ENCODE measurements at regions not wholly inside any gene's neighbourhood (a gene's known extent, or its start where the extent isn't known, plus 50 kb on each side); places are given as distances from the start of the nearest gene placed in this dataset.
A peak's percentile ranks its signal among the peaks of the same experiment; 100 is the strongest.

GRCh38 chr9:21552244-21553170, 70.4 kb upstream of the IFNE start:
- no peak overlapping the region for H3K4me3 ChIP-seq (ENCODE audit: low read length)
- 90% methylated on average over 2 of the region's 3 CpGs for WGBS (ENCODE audit: insufficient coverage, low lambda C conversion rate)
- peak overlapping the region; percentile 64 for H3K27ac ChIP-seq (ENCODE audit: low read length)
- DNase-seq, result peak in 1 of 2 donors; percentile 66
- H3K36me3 ChIP-seq (ENCODE audit: control insufficient read depth, insufficient read depth, low read length), result no peaks in the 10 kb centered on the region
- H3K27me3 ChIP-seq (ENCODE audit: control insufficient read depth, insufficient read depth, low read length), result peaks cover 2% of the 10 kb centered on the region
- H3K9me3 ChIP-seq (ENCODE audit: control insufficient read depth, low read depth, low read length), result no peaks in the 10 kb centered on the region
- H3K4me1 ChIP-seq (ENCODE audit: control insufficient read depth, insufficient read depth, low read length), result peaks cover 20% of the 10 kb centered on the region

- WGBS (ENCODE audit: insufficient coverage, low lambda C conversion rate), result 67% methylated on average over 1 of the region's 3 CpGs
- H3K27ac ChIP-seq (ENCODE audit: low read length), result peak overlapping the region; percentile 50
Measured at GRCh38 chr9:21553441-21553840, 71.3 kb upstream of the IFNE start.

DNA sequence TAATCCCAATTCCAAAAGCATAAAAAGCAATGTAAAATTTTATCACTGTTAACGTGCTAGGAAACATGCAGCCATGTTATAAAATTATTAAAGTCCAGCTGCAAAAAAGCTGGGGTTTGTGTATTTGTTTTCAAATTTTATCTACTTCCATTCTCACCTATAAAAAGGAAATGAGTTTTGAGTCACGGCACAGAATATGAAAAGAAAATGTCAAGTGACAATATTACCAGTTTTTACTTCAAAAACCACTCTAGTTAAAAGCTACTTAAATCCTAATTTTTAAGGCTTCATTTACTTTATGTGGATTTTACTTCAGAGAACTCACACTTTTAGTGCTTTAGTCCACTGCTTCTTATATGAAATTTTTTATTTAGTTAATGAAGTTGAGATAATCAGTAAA, 72.7 kb upstream of the IFNE start:
- no peaks in the 10 kb centered on the region for H3K9me3 ChIP-seq (ENCODE audit: control insufficient read depth, low read depth, low read length)
- no CpG with 5 or more reads among the region's 2 CpGs for WGBS (ENCODE audit: insufficient coverage, low lambda C conversion rate)
- H3K4me1 ChIP-seq (ENCODE audit: control insufficient read depth, insufficient read depth, low read length), result peaks cover 20% of the 10 kb centered on the region
- no peak overlapping the region for H3K27ac ChIP-seq (ENCODE audit: low read length)
- peaks cover 13% of the 10 kb centered on the region for H3K27me3 ChIP-seq (ENCODE audit: control insufficient read depth, insufficient read depth, low read length)
- H3K4me3 ChIP-seq (ENCODE audit: low read length), result no peak overlapping the region
- no peak for DNase-seq
- no peaks in the 10 kb centered on the region for H3K36me3 ChIP-seq (ENCODE audit: control insufficient read depth, insufficient read depth, low read length)

More at GRCh38 chr9:21553441-21553840, 71.3 kb upstream of the IFNE start:
- peak in 1 of 2 donors; percentile 23 for DNase-seq
- Histone ChIP-seq H3K4me3 (ENCODE audit: low read length) (no peak overlapping the region), H3K36me3 (ENCODE audit: control insufficient read depth, insufficient read depth, low read length) (no peaks in the 10 kb centered on the region), H3K9me3 (ENCODE audit: control insufficient read depth, low read depth, low read length) (no peaks in the 10 kb centered on the region), H3K4me1 (ENCODE audit: control insufficient read depth, insufficient read depth, low read length) (peaks cover 20% of the 10 kb centered on the region), H3K27me3 (ENCODE audit: control insufficient read depth, insufficient read depth, low read length) (peaks cover 3% of the 10 kb centered on the region)

GRCh38 chr9:21555911-21556310, 73.8 kb upstream of the IFNE start:
- no peak overlapping the region for H3K4me3 ChIP-seq (ENCODE audit: low read length)
- no CpG with 5 or more reads among the region's 5 CpGs for WGBS (ENCODE audit: insufficient coverage, low lambda C conversion rate)
- H3K4me1 ChIP-seq (ENCODE audit: control insufficient read depth, insufficient read depth, low read length), result peaks cover 20% of the 10 kb centered on the region
- H3K27me3 ChIP-seq (ENCODE audit: control insufficient read depth, insufficient read depth, low read length), result peaks cover 19% of the 10 kb centered on the region
- H3K36me3 ChIP-seq (ENCODE audit: control insufficient read depth, insufficient read depth, low read length), result no peaks in the 10 kb centered on the region
- peak in 1 of 2 donors; percentile 21 for DNase-seq
- H3K9me3 ChIP-seq (ENCODE audit: control insufficient read depth, low read depth, low read length), result no peaks in the 10 kb centered on the region
- H3K27ac ChIP-seq (ENCODE audit: low read length), result no peak overlapping the region

- Histone ChIP-seq H3K27ac (ENCODE audit: low read length) (peak overlapping the region; percentile 6), H3K36me3 (ENCODE audit: control insufficient read depth, insufficient read depth, low read length) (no peaks in the 10 kb centered on the region), H3K4me1 (ENCODE audit: control insufficient read depth, insufficient read depth, low read length) (peaks cover 16% of the 10 kb centered on the region), H3K27me3 (ENCODE audit: control insufficient read depth, insufficient read depth, low read length) (peaks cover 19% of the 10 kb centered on the region), H3K9me3 (ENCODE audit: control insufficient read depth, low read depth, low read length) (no peaks in the 10 kb centered on the region), H3K4me3 (ENCODE audit: low read length) (peak overlapping the region; percentile 89)
- WGBS (ENCODE audit: insufficient coverage, low lambda C conversion rate), result 72% methylated on average over 4 of the region's 4 CpGs
- DNase-seq, result no peak
Measured at GRCh38 chr9:21556581-21557427, 74.7 kb upstream of the IFNE start.

DNA sequence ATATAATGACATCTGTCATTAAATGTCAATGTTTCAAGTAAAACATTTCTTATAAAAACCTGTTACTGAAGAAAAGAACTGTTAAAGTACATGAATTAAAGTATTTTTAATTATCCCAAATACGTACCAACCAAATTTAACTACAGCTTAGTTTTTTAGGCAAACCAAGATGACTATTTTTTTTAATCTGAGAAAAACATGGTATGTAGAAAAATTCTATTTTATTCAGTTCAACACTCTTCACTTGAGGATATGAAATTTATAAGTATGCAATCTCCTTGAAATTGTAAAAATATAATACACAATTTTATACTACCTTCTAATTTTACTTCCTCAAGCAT, 75.3 kb upstream of the IFNE start:
- H3K27me3 ChIP-seq (ENCODE audit: control insufficient read depth, insufficient read depth, low read length), result peaks cover 19% of the 10 kb centered on the region
- H3K4me1 ChIP-seq (ENCODE audit: control insufficient read depth, insufficient read depth, low read length), result peaks cover 11% of the 10 kb centered on the region
- WGBS (ENCODE audit: insufficient coverage, low lambda C conversion rate), result 75% methylated on average over 1 of the region's 1 CpG
- H3K4me3 ChIP-seq (ENCODE audit: low read length), result peak overlapping the region; percentile 89
- no peaks in the 10 kb centered on the region for H3K36me3 ChIP-seq (ENCODE audit: control insufficient read depth, insufficient read depth, low read length)
- peak overlapping the region; percentile 88 for H3K27ac ChIP-seq (ENCODE audit: low read length)
- no peak for DNase-seq
- no peaks in the 10 kb centered on the region for H3K9me3 ChIP-seq (ENCODE audit: control insufficient read depth, low read depth, low read length)

- H3K36me3 ChIP-seq (ENCODE audit: control insufficient read depth, insufficient read depth, low read length), result no peaks in the 10 kb centered on the region
- H3K9me3 ChIP-seq (ENCODE audit: control insufficient read depth, low read depth, low read length), result no peaks in the 10 kb centered on the region
- peaks cover 19% of the 10 kb centered on the region for H3K27me3 ChIP-seq (ENCODE audit: control insufficient read depth, insufficient read depth, low read length)
- peak overlapping the region; percentile 89 for H3K4me3 ChIP-seq (ENCODE audit: low read length)
- DNase-seq, result no peak
- H3K4me1 ChIP-seq (ENCODE audit: control insufficient read depth, insufficient read depth, low read length), result peaks cover 7% of the 10 kb centered on the region
- WGBS (ENCODE audit: insufficient coverage, low lambda C conversion rate), result 14% methylated on average over 1 of the region's 1 CpG
- H3K27ac ChIP-seq (ENCODE audit: low read length), result peak overlapping the region; percentile 88
Measured at GRCh38 chr9:21558079-21558478, 76.0 kb upstream of the IFNE start.

DNA sequence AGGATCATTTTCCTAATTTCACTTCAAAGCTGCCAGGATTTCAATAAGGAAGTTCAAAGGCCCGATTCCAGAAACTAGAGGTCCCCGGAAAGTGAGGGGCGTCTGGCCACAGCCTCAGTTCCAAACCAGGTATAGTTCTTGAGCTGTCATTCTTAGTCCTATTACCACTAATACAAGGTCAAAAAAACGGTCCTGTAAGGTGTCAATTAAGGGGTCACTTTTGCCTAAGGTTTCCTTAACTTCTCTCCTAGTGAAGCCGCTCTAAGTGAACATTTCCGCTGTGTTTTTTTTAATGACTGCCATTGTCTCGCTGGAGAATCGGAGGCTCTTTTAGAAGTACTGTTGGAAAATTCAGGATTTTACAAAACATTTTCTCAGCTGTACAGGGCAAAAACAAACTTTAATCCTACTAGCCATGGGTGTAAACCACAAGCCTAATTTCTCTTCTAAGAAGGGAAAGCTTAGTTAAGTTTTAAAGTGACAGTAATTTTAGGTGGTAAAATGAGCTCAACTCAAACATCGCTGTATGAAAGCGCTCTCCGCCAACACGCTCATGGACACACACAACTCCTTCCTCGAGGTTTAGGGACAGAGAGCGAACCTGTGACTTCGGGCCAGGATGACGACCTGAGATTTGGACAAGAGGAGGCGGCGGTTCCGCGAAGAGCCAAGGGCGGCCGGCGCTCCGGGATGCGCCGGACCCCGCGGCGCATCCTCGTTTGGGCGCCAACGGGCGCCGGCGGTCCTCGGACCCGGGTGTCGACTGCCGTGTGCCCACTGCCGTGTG, 76.7 kb upstream of the IFNE start:
- peaks cover 19% of the 10 kb centered on the region for H3K27me3 ChIP-seq (ENCODE audit: control insufficient read depth, insufficient read depth, low read length)
- peak overlapping the region; percentile 88 for H3K27ac ChIP-seq (ENCODE audit: low read length)
- peak in 1 of 2 donors; percentile 62 for DNase-seq
- H3K36me3 ChIP-seq (ENCODE audit: control insufficient read depth, insufficient read depth, low read length), result no peaks in the 10 kb centered on the region
- peak overlapping the region; percentile 89 for H3K4me3 ChIP-seq (ENCODE audit: low read length)
- no CpG with 5 or more reads among the region's 40 CpGs for WGBS (ENCODE audit: insufficient coverage, low lambda C conversion rate)
- H3K4me1 ChIP-seq (ENCODE audit: control insufficient read depth, insufficient read depth, low read length), result peaks cover 3% of the 10 kb centered on the region
- H3K9me3 ChIP-seq (ENCODE audit: control insufficient read depth, low read depth, low read length), result no peaks in the 10 kb centered on the region

DNA sequence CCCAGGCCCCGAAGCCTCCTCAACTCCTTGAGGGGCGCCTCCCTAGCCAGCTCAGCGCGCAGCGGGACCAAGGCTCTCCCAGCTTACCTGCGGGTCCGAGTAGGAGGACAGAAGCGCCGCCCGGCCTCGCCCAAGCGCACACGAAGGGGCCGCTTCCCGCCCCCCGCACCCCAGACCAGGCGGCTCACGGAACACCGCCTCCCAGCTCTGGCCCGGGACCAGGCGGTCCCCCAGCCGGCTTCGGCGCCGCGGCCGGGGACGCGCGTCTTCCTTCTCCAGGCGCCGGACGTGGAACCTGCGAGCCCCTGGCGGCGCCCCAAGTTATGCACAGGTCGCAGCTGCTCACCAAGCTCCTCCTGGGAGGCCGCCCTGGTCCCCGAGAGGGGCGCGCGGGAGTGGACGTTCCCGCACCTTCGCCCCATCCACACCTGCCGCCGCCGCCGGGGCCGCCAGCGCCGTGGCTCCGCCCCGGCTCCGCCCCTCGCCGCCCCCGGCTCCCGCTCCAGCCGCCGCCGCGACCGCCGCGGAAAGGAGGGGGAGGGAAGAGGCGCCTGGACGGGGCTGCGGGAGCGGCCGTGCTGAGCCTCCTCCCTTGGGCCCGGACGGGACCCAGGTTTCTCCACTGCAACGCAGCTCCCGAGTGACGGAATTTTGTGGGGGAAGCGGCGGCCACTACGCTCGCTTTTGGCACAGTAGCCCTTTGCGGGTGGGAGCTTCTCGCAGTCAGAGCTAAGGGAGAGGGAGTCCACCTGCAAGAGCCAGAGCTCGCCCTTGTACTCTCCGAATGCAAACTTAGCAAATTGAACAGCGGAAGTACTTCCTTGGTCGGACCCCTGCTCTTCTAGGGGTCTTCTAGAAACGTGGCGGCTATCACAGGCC, 77.5 kb upstream of the IFNE start:
- Histone ChIP-seq H3K27me3 (ENCODE audit: control insufficient read depth, insufficient read depth, low read length) (peaks cover 19% of the 10 kb centered on the region), H3K4me1 (ENCODE audit: control insufficient read depth, insufficient read depth, low read length) (peaks cover 3% of the 10 kb centered on the region), H3K27ac (ENCODE audit: low read length) (peak overlapping the region; percentile 88), H3K4me3 (ENCODE audit: low read length) (peak overlapping the region; percentile 89), H3K9me3 (ENCODE audit: control insufficient read depth, low read depth, low read length) (no peaks in the 10 kb centered on the region), H3K36me3 (ENCODE audit: control insufficient read depth, insufficient read depth, low read length) (no peaks in the 10 kb centered on the region)
- WGBS (ENCODE audit: insufficient coverage, low lambda C conversion rate), result no CpG with 5 or more reads among the region's 88 CpGs
- peak; percentile 84 to 94 for DNase-seq
